GM21737 (cell line): ENCODE measurements at regions not wholly inside any gene's neighbourhood (a gene's known extent, or its start where the extent isn't known, plus 50 kb on each side); places are given as distances from the start of the nearest gene placed in this dataset.

Experiments used
- ATAC-seq: cut with Tn5 transposase; IDR thresholded peaks from one replicate; pipeline ENCODE4 v1.9.1; 2021; ENCODE audit warnings: mild to moderate bottlenecking, moderate library complexity; ENCODE audit not compliant: unreplicated experiment

- ATAC-seq = no peak
Observed at GRCh38 chr16:64144617-64145016, 977.2 kb downstream of the CDH11 start.

GRCh38 chr16:64138621-64139020 lies 983.2 kb downstream of the CDH11 start:
- no peak for ATAC-seq

- ATAC-seq = no peak
Observed at GRCh38 chr16:64138006-64138405, 983.9 kb downstream of the CDH11 start.

- ATAC-seq = no peak
Observed at GRCh38 chr16:64136743-64137142, 985.1 kb downstream of the CDH11 start.

GRCh38 chr16:64136314-64136713 lies 985.5 kb downstream of the CDH11 start:
- ATAC-seq = no peak

GRCh38 chr16:64133366-64133765 lies 988.5 kb downstream of the CDH11 start:
- no peak for ATAC-seq

GRCh38 chr16:64132759-64133361 lies 989.0 kb downstream of the CDH11 start:
- no peak for ATAC-seq

- ATAC-seq = no peak
Observed at GRCh38 chr16:64132190-64132589, 989.7 kb downstream of the CDH11 start.

GRCh38 chr16:64131423-64131822 lies 990.4 kb downstream of the CDH11 start:
- ATAC-seq = no peak

- ATAC-seq = no peak
Observed at GRCh38 chr16:64130140-64130539, 991.7 kb downstream of the CDH11 start.

GRCh38 chr16:64122177-64122576 lies 999.7 kb downstream of the CDH11 start:
- ATAC-seq = no peak

GRCh38 chr16:64121473-64121872 lies 1000.4 kb downstream of the CDH11 start:
- ATAC-seq = no peak

- ATAC-seq = no peak
Observed at GRCh38 chr16:64116151-64116550, 1005.7 kb downstream of the CDH11 start.

- ATAC-seq = no peak
Observed at GRCh38 chr16:64109241-64109640, 1012.6 kb downstream of the CDH11 start.

- ATAC-seq = no peak
Observed at GRCh38 chr16:64102654-64103053, 1019.2 kb downstream of the CDH11 start.

- ATAC-seq = no peak
Observed at GRCh38 chr16:64098451-64098850, 1023.4 kb downstream of the CDH11 start.

- no peak for ATAC-seq
Observed at GRCh38 chr16:64096689-64097088, 1025.2 kb downstream of the CDH11 start.

- ATAC-seq = no peak
Observed at GRCh38 chr16:64094992-64095634, 1026.8 kb downstream of the CDH11 start.

- ATAC-seq = no peak
Observed at GRCh38 chr16:64094181-64094965, 1027.5 kb downstream of the CDH11 start.

GRCh38 chr16:64092271-64092670 lies 1029.6 kb downstream of the CDH11 start:
- ATAC-seq = no peak

GRCh38 chr16:64090327-64090726 lies 1031.5 kb downstream of the CDH11 start:
- no peak for ATAC-seq

GRCh38 chr16:64089697-64090096 lies 1032.2 kb downstream of the CDH11 start:
- ATAC-seq = no peak
